Breast epithelium (tissue), 3 donors: ENCODE measurements at regions not wholly inside any gene's neighbourhood (a gene's known extent, or its start where the extent isn't known, plus 50 kb on each side); places are given as distances from the start of the nearest gene placed in this dataset.
"Not testable (repeated sequence)": the region's sequence is repeated elsewhere in the genome, so short reads cannot be mapped to it uniquely, and the experiment has no call there.

Source experiments
- CTCF ChIP-seq, 3 donors: fragments of 450-650 bp; IDR thresholded peaks; one replicate each; pipeline ENCODE4 v1.5.1; 2016 to 2017; ENCODE audit warnings: antibody characterized with exemption in 3 of 3, mild to moderate bottlenecking in 3 of 3, moderate library complexity in 3 of 3
- POLR2A ChIP-seq: fragments of 450-650 bp; IDR thresholded peaks from one replicate; pipeline ENCODE4 v1.6.1; 2016; ENCODE audit warnings: antibody characterized with exemption, mild to moderate bottlenecking, moderate library complexity

- not testable (repeated sequence) for TF ChIP-seq CTCF (IDR thresholded peaks at IDR 0.05); POLR2A
Observed at GRCh38 chr2:87229964-87230363, 208.3 kb upstream of the PLGLB1 start.
